Ammon's horn (tissue), 1 donor: ENCODE measurements at regions not wholly inside any gene's neighbourhood (a gene's known extent, or its start where the extent isn't known, plus 50 kb on each side); places are given as distances from the start of the nearest gene placed in this dataset.
"Not testable (repeated sequence)": the region's sequence is repeated elsewhere in the genome, so short reads cannot be mapped to it uniquely, and the experiment has no call there.

ENCODE experiments used
- DNase-seq: peaks from one replicate; pipeline ENCODE4 v3.0.0-alpha.2; 2016; ENCODE audit warnings: low spot score

DNA sequence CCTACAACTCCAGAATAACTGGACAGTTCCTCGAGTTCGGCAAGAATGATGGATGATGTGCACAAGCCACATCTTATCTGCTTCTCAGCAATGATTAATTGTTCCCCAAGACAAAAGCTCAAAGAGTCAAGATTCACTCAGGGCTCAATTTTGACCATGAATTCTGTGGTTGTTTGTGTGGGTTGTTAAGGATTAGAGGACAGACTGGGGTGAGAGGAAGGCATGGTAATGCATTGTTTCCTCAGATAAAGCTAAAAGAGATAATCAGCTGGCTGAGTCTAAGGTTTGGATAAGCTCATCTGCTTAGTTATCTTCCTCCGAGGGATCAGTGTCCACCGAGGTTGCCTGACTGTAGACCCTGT is 161.0 kb downstream of the CPEB2 start:
- DNase-seq: no peak

DNA sequence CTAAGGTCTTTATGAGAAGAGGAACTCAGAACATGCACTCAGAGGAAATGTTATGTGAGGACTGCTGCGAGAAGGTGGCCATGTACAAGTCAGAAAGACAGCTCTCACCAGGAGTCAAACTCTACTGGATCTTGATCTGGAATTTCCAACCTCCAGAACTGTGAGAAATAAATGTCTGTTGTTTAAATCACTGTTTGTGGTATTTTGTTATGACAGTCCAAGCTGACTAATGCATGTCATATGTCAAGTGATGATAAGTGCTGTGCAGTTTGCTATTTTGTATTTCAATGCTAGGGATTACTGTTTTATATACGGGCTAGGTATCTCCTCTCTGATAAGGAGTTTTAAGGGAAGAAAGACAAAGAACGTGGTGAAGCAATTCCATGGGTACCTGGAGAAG is 162.3 kb downstream of the CPEB2 start:
- no peak for DNase-seq

DNA sequence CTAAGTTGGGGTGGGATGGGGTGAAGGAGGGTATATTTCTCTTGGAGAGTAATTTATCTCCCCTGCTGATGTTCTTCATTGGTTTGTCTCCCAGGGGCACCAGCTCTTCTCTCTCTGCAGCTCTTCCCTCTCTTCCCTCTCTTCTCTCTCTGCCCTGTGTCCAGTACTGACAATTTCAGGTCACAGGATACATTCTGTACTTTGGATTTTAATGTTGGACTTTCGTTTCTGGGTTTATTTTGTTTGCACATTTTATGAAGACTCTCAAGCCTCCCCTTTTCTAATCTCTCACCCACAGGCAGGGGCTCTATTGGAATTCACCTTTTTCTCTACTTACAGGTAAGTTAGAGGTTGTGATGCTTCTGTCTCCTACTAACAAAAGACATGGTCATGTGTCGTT is 165.5 kb downstream of the CPEB2 start:
- DNase-seq: no peak

DNA sequence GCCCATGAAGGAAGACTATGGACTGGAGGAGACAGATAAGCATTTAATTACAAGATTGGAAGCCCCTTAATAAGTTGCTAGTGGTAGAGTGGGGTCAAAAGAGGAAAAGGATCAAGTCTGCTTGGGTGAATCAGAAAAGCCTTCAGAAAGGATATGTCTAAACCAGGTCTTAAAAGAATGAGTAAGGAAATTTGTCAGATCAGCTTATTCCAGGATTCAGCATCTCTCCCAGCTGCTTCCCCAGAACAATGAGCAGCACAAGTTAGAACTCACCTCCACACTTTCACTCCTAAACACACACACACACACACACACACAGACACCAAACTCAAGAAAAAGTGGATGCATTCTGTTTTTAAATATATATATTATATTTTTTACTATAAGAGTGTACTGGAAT is 166.5 kb downstream of the CPEB2 start:
- no peak for DNase-seq

DNA sequence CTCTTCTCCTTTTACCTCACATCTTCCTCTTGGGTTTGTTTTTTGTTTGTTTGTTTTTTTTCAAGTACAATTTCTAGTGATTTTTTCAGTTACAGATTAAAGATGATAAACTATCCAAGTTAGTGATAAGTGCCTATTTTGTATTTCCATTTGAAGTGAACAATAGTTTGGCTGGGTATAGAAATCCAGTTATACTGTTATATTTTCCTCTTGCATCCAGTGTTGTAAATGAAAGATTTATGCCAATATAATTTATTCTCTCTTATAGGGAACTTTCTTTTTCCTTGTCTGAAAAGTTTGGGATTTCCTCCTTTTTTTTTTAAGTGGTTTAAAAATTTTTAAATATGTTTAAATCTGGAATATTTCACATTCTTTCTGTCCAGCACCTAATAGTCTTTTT is 169.4 kb downstream of the CPEB2 start:
- DNase-seq: no peak

DNA sequence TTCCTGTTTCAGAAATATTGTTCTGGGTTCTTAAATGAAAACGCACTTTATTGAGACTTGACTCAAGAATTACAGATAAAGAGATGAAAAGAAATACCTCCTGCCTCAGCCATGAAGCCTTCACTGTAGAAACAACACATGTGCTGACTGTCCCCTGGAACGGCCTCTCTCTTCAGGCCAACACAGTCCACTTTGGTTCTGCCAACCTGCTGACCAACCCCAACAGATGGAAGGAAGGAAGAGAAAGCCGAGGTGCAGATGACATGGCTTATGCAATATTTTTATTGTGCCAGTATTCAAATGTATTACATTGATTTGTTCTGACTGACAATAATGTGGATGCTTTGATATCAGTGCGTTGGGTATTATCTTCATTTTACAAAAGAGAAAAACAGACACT is 171.0 kb downstream of the CPEB2 start:
- DNase-seq: no peak

DNA sequence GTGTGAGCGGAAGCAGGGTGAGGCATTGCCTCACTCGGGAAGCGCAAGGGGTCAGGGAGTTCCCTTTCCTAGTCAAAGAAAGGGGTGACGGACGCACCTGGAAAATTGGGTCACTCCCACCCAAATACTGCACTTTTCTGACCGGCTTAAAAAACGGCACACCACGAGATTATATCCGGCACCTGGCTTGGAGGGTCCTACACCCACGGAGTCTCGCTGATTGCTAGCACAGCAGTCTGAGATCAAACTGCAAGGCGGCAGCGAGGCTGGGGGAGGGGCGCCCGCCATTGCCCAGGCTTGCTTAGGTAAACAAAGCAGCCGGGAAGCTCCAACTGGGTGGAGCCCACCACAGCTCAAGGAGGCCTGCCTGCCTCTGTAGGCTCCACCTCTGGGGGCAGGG is 171.9 kb downstream of the CPEB2 start:
- not testable (repeated sequence) for DNase-seq

DNA sequence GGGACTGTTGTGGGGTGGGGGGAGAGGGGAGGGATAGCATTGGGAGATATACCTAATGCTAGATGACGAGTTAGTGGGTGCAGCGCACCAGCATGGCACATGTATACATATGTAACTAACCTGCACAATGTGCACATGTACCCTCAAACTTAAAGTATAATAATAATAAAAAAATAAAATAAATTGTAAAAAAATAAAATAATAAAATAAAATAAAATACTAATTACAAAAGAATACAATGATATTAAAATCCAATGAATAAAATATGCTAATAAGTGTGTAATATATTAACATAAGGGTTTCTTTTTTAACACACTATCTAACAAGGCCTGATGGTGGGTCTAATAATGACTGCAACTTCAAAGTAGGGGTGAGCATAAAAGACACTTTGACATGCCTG is 177.6 kb downstream of the CPEB2 start:
- DNase-seq: not testable (repeated sequence)

DNA sequence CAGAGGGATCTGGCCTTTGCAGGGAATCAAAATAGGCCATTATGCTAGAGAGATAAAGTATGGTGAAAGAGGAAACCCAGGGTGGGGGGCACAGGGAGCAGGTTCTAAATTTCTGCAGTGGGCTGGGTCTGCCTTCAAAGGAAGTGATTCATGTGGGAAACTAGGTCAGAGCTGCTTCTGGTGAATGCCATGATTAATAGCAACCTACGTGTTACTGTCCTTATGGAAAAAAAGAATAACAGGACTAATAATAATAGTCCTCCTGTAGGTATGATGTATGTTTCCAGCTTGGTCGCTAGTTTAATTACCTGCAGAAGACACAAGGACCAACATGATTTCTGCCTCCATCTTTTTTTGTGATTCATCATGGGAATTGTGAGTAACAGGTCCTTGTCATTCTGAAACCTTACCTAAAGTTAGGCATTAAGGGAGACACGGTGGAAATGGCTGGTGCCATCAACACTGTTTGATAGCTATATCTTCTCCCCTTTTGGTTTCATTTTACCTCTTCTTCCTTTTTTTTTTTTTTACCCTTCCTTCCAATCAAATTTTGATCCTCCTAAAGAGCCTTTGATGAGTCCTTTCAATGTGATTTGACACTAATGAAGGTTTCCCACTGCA is 180.4 kb downstream of the CPEB2 start:
- no peak for DNase-seq

DNA sequence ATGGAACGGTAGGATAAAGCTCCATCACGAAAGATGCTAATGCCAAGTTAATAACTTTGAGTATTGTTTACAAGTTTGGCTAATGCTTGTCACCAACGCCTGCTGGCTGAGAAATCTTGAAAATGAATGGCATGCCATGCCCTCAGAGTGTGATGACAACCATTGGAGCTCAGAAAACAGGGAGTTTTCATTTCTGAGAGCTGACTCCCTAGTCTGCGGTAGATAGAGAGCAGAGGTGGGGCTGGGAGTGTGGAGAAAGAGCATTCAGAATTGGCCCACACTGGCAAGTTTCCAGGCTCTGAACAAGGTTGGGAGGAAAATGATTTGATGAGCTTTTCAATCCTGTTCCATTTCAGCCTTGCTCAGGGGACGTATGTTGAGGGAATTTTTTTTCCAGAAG is 183.9 kb downstream of the CPEB2 start:
- DNase-seq: no peak

DNA sequence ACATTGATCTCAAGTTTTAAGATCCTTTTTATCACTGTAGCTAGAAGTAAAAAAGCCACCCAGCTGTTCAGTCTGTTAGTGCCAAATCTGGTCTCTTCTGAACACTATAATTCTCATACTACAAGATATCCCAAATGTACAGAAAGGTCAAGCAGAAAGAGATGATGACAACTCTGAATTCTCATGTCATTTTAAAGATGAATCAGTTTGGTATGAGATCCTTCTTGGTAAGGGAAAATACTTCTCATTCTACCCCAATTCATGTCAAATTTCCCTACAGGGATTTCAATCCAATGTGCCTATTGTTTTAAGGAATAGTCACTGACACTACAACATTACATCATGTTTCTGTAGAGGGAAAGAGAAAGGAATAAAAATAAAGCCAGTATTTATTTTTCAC is 184.5 kb downstream of the CPEB2 start:
- DNase-seq: no peak

DNA sequence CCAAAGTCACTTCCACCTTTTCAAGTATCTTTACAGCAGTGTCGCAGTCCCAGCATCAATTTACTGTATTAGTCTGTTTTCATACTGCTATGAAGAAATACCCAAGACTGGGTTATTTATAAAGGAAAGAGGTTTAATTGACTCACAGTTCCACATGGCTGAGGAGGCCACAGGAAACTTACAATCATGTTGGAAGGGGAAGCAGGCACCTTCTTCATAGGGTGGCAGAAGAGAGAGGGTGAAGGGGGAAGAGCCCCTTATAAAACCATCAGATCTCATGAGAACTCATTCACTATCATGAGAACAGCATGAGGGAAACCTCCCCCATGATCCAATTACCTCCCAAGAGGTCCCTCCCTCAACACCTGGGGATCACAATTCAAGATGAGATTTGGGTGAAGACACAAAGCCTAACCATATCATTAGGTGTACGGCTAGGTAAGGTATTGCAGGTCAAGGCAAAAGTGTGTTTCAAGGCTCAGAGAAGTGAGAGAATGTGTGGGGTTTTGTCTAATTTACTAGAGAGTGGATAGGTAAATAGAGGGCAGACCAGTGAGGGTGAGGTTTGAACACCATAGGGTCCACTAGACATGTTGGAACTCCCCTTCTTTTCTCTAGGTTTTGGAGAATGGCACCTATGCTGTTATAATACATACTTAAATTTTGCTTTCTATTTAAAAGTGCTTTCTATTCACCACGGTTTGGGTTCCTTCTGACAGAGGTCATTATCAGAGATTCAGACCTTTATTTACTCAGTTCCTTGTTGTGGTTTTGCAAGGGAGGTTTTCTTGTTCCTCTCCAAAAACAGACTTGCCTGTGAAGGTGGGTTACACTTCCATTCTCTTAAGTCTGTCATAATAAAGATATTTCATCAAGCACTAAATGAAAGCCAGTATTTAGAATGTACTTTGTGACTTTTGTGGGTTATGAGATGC is 186.6 kb downstream of the CPEB2 start:
- DNase-seq: no peak

DNA sequence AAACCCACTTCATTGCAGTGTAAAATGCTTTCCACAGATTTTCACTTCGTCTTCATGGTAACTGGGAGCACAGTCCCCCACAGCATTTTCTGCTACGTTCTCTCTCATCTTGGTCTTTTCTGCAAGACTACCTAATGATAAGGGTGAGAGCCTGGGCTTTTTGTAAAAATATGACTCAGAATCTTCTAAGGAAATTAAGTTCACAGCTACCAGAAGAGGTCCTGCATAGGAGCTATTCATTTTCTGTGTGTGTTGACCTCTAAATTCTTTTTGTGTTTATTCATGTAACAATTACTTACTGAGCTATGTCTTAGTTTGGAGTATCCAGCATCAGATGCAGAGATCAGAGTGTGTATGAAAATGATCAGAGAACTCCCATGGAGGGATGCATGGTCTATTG is 192.2 kb downstream of the CPEB2 start:
- no peak for DNase-seq

DNA sequence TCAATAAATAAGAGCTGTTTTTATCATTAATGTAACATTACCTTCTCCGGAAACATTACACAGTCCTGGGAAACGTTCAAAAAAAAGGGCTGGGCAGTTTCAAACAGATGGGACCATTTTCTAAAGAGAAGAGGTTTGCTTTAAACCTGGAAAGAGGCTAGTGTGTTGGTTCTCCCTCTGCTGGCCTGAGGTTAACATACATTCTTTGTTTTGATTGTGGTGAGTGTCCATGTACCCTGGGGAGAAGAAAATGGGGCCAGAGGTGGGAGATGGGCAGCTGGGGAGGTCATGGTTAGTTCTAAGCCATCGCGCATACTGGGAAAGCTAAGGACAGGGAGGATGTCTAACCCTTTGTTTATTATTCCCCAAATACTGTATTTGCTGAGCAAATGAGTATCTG is 194.7 kb downstream of the CPEB2 start:
- peak; percentile 14 for DNase-seq

DNA sequence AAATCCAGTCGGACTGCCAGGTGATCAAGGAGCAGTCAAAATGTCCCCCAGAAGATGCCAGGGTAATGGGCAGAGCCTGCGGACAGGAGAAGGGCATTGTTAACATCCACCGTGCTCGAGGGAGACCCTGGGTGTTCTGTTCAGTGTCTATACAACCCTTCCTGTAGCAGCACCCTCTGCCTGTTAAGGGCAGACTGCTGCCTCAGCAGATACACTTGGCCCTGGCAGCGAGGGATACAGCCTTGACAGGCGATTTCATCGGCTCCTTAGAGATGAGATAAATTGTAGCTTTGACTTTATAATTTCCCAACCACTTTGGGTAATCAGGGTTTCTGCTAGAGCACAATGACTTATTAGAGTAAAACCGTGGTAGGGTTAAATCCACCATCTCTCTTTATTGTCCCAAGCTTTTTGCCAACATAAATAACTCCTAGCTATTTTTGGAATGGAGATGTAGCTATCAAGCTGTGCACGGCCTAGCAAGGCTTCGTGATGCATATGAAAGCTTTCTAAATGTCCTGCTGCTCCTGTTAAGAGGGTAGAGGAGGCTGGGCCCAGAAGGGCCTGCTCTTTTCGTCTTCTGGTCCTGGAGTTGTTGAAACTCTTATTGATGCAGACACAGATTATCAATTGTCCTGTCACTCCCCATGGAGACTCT is 195.9 kb downstream of the CPEB2 start:
- no peak for DNase-seq

DNA sequence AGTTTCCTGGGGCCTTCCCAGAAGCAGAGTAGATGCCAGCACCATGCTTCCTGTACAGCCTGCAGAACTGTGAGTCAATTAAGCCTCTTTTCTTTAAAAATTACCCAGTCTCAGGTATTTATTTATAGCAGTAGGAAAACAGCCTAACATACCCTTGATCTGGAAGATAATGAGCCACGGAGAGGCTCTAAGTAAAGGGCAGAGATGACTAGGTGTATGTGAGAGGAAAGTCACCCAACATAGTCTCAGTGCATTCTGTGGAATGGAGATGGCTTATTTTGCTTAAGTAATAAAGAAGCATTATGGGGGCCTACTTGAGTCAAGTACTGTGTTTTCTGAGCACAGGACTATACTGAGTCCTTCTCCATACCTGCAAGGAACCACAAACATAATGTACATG is 199.5 kb downstream of the CPEB2 start:
- DNase-seq: no peak

DNA sequence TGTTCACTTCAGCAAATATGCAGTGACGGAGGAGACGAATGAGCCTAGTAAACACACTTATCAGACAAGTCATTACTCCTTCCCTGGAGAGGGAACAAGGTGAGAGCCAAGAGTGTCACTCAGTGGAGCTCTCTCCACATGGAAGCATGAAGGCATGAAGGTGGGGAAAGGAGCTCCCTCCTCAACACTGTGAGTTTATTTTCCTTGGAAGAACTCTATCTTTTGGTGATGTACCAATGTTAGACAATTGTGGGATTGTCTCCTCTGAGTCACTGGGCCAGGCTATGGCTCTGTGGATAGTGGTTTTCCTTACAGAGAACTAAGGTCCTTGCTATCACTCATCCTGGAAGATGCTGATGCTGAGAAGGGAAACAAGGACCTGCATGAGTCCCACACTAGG is 200.2 kb downstream of the CPEB2 start:
- DNase-seq: no peak

DNA sequence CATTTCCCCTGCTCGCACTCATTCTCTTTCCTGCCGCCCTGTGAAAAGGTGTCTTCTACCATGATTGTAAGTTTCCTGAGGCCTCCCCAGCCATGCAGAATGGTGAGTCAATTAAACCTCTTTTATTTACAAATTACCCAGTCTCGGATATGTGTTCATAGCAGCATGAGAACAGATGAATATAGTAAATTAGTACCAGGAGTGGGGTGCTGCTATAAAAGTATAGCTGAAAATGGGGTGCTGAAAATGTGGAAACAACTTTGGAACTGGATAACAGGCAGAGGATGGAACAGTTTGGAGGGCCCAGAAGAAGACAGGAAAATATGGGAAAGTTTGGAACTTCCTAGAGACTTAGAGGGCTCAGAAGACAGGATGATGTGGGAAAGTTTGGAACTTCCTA is 204.2 kb downstream of the CPEB2 start:
- DNase-seq: not testable (repeated sequence)

DNA sequence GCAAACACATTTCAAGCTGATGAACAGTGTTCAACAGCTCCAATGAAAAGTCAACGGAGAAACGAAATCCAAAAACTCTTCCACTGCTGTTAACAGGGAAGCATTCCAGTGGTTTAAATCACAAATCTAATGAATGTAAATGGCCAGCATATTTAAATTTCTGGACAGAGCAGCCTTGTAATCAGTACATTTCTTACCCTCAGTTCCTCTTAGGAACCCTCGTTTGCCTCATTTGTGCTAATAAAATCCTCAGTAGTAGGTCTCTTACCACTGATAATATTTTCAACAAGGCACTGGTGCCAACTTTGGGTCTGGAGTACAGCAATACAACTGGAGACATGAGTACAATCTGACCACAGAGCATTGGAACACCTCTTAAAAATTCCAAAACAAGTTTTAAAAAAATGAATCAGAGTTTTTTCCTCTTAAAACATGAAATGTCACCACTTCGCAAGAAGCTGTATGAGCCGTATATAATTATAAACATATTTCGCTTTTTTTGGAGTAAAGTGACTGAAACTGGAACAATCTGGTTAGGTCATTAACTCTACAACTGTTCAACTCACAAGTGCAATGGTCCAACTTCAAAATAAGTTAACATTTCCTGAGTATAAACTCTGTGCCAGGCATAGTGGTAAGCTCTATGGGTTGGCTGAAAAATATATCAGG is 211.2 kb downstream of the CPEB2 start:
- DNase-seq: no peak

DNA sequence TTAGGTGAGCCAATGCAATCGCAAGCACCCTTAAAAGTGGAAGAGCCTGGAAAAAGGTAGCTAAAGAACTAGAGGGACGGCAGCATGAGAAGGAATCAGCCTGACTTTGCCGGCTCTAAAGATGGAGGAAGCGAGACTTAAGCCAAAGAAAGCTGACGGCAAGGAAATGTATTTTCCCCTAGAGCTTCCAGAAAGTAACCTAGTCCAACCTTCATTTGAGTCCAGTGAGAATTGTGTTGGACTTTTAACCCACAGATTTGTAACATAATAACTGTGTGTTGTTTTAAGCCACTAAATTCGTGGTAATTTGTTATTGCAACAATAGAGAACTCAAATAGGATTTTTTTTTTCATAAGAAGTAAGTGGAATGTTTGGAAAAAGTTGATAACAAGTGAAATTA is 212.7 kb upstream of the C1QTNF7 start:
- no peak for DNase-seq

DNA sequence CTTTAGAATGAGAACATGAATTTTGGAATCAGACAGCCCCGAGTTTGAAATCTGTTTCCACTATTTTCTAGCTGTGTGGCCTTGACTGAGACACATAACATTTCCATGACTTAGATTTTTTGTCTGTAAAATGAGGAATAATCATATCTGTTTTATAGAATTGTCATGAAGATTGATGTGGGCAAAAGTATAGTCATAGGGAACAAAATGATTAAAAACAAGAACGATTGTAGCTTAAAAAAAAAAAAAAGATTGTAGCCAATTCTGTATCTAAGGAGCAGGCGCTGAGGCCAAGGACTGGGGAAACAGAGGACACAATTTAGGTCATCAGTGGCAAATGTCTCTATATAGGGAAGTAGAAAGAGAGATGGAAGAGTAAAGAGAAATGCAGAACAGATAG is 201.6 kb upstream of the C1QTNF7 start:
- DNase-seq: no peak

DNA sequence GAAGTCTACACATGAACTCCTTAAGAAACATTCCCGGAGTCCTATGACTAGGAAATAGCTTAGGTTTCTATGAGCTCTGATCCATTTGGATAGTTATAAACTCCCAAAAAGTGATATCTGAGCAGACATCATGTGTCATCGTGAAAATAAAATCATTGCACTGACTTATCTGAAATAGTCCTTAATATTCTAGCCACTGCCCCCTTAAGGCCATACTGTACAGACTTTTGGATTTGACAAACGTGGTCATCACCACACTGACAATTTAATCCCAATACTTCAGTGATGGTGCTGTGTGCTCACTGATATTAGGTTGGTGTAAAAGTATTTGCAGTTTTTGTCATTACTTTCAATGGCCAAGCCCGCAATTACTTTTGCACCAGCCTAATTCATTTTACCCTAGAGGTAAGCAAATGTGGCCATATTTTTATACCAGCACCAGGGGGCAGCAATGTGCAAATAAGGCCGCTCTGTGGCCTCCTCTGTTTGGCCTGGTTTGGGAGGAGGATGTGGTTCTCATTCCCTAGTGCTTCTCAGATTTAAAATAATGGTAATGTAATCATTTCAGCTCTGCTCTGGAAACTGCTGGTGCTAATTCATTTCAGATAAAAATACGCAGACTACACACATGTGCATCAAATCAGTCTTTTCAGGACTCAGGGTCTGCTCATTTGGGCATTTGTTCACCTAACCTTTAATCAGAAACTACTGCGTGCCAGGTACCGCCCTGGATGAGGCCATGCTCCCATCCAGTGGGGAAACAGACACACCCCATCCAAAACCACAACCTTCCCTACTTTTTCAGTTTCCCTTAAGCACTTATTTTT is 196.4 kb upstream of the C1QTNF7 start:
- DNase-seq: peak; percentile 84
